ENCODE measurements at regions not wholly inside any gene's neighbourhood (a gene's known extent, or its start where the extent isn't known, plus 50 kb on each side); places are given as distances from the start of the nearest gene placed in this dataset.

DNA sequence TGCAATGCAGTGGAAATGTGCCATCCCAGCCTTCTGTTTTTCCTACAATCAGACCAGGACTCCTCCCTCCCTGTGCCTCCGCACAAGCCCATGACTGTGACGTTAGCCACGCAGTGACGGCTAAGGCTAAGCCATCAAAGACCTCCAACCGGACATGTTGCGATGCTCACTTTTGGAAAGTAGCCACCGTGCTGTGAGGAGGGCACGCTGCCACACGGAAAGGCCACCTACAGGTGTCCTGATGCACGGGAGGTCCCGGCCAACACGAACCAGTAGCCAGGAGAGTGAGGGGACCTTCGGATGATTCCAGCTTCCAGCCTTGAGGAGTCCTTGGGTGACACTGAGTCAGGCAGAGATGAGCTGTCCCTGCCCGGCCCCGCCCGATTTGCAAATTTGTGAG, 53.9 kb downstream of the FOXL1 start:
- no peak for DNase-seq

DNA sequence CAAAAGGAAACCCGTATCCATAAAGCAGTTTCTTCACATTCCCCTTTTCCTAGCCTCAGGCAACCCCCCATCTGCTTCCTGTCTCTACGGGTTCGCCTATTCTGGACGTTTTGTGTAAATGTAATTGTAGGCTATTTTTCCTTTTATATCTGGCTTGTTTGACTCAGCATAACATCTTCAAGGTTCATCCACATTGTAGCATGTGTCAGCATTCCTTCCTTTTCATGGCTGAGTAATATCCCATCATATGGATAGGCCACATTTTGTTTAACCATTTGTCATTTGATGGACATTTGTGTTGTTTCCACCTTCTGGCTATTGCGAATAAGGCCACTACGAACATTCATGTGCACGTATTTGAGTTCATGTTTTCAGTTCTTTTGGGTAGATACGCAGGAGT, 54.6 kb downstream of the FOXL1 start:
- no peak for DNase-seq

DNA sequence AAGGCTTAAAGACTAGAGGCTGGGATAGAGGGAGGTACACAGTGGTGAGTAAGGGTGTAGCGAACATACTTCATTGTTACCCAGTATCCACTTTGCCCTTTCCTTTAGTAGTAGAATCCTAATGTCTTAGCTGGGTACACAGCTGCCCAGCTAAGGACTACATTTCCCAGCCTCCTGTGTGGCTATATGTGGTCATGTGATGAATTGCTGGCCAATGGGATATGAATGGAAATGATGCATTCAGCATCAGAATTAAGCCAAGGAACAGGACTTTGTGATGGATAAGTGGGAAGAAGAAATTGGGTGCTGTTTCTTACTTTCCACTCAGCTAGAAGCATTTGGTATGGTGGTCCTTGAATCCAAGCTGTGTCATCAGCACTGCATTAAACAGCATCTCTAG, 55.9 kb downstream of the FOXL1 start:
- DNase-seq: no peak

DNA sequence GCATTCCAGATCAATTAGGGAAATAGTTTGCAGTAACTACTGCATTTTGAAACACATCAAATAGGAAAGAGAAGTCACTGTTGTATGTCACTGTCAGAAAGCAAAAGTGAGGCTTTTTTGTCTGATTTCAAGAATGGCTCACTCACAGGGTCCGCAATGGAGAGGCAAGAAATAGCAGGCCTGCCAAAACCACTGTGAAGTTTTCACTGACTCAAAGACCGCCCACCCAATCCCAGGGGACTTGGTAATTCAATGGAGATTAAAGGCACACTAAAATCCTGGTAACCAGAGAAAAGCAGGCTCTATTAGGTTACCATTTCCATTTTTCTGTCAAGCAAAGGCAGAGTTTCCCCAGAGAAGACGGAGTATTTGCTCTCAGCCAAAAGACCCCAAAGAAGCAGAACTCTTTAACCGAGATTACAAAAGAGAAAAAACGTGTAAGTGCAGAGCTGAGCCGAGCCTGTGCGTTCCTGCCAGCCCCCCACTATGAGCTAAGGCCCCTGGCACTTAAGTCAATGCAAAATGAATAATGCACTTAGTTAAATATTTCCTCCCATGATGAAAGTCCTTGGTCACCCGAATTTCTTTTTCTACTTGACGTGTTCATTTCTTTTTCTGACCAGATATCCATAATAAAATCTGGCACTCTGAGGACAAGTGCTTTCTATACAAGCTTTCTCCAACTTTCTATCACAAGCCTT, 57.0 kb downstream of the FOXL1 start:
- DNase-seq: no peak

DNA sequence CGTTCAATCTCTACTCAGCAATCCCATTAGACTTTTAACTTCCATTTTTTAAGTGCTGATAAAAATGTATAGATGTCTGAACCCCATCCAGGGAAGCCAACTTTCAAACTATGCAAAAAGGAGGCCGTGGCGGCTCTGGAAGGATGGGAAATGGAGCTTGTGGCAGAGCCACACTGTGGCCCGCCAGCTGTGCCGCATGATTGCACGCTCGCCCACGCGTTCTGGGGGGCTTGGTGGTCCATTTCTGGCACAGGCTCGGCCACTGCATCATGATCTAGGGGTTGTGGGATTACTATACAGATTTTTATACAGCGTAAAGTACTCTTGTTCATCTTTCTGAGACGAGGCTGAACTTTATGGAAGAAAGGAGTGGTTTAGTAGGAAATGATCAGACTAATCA, 57.6 kb downstream of the FOXL1 start:
- no peak for DNase-seq

DNA sequence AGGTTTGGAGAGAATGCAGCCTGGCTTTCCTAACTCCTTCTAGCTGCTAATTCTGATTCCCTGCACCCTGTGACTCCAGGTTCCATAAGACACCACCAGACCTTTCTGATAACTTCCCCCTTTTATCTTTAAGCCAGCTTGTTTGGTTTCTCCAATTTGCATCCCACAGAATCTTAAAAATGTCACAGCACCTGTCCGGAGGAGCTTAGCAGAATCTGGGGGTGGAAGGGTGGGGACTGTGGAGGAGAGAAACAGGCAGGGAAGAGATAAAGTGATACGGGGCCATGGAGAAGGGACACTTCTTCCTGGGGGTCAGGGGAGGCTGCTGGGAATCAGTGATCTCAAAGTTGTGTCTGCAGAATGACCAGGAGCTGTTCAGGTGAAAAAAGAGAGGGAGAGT, 59.4 kb downstream of the FOXL1 start:
- DNase-seq: no peak

DNA sequence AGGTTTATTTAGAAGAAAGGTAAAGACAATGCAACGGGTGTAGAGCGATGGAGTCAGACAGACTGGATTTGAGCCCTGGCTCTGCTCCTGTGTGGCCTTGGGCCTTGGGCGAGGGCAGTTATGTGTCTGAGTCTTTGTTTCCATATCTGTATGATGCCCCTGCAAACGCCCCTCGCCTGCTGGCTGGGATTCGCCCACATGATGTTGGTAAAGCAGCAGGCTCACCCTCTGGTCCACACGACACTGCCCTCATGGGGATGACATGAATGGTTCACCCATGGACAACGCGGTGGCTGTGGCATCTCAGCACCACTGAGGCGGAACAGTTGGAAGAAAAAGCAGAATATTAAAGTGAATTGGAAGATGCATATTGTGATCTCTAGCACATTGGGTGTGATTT, 60.3 kb downstream of the FOXL1 start:
- no peak for DNase-seq

DNA sequence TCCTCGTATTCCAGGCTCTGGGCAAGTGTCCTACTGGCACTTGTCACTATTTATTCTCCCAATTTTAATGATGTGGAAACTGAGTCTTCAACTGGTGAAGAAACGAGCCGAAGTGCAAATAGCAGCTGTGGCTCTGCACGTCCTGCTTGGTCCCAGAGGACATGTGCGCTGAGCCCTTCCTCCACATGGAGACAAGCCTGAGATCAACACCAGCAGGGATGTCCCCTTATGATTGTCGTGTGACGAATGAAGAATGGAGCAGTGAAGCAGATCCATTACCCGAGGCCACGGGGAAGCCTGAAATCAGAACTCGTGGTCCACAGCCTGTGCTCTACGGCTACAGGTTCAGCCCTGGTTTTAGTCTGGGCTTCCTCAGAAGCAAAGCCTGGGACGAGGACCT, 61.0 kb downstream of the FOXL1 start:
- no peak for DNase-seq

DNA sequence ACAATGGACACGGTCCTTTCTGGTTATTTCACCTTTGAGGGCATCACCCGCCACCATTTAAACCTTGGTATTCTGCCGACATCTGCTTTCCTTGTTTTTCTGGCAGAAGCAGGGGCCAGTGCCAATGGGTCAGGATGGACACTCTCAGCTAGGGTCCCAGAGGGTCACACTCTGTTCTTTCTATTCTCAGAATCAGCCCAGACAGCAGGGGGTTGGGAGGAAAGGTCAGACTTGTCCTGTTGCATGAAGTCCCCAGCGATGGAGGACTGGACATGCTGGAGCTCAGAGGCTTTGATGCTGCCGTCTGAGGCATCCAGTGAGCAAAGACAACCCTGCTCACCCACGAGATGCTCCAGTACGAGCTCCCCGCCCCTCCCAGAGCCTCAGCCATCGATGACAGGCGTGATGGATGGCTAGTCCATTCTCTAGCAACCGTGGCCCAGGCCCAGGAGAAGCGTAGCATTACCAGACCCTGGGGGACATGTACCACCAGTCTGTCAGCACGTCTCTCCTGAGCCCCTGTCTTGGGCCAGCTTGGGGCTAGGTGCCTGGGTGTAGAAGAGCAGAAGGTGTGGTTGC, 62.0 kb downstream of the FOXL1 start:
- DNase-seq: no peak

DNA sequence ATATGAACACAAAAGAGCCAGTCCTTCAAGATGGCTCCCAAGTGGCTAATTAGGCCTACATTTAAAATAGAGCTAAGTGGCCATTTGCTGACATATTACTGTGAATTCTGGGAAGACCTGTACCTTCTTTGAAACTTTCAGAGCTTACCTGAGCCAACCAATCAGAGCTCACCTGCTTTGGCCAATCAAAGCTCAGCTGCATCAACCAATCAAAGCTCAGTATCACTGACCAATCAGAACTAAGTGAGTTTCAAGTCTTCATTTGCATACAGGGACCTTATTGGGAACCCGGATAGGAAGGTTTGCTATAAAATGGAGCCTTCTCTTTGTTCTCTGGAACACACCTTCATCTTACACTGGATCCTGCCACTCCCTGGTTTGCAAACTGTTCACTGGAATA, 63.7 kb downstream of the FOXL1 start:
- DNase-seq: no peak

DNA sequence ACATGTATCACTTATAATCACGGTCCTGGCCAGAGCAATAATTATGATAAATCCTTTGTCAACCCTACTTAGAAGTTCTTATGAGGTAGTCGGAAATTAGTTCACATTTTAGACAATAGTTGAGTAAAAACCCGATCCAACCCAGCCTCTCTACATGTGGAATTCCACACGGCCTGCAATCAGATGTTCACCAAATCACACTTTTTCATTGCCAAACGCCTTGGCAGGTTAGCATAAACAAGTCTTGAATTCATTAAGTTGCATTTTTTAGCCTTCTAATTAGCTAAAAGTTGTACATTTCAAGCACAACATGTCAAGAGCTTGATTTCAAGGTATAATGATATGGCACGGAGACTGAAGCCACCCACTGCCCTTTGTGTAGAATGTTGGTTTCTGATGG, 65.3 kb downstream of the FOXL1 start:
- DNase-seq: no peak

DNA sequence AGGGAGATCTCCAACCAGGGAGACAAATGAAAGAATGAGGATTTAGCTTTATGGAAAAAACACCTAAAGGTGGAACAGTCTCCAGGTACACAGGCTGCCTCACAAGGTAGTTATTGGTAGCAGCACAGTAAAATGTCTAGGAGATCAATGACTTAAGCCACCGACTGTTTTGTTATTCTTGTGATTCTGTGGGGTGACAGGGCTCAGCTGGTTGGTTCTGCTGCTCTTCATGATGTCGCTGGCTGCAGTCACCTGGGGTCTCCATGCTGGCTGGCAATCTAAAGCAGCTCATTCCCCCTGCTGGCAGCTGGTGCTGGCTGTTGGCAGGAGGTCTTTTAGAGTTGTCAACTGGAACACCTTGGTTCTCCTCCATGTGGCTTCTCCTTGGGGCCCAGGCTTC, 69.2 kb downstream of the FOXL1 start:
- no peak for DNase-seq

DNA sequence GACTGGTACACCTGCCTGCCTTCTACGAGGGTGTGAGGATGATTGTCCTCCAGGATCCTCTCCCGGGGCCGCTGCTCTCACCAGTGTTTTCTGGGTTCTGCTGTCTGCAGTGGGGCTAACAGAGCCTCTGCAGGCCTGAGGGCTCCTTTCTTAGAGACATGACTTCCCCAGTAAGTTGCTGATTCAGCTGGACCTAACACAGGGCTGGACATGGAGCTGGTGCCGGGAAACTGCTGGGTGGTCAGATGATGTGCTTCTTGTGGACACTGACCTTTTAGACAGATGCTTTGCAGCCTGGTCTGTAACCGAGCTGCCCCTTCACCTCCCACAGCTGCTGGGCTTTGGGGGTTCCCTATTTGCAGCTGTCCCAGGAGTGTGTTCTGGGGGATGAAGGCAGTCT, 71.5 kb downstream of the FOXL1 start:
- no peak for DNase-seq

DNA sequence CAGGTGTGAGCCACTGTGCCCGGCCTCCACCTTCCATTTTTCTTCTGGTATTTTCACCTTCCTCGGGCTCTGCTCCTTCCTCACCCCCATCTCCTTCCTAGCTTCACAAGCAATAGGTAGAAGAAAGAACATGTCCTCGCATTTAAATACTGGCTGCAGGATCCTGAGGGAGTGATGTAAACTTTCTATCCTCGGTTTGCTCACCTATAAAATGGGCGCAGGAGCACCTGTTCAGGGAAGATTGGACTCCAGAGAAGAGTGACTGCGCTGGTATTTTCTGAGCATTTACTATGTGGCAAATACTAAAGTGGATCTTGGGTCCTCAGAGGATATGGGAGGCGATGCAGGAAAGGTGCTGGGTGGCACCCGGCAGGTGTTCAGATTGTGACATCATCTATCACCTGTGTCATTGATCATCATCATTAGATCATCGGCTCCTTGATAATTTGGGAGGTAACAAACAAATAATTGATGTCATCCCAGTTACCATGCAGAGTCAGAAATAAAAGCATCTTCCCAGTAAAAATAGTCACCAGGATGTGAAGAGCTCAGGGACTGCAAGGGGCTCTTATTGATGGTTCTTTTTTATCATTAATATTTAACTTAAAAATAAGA, 72.8 kb downstream of the FOXL1 start:
- DNase-seq: no peak

DNA sequence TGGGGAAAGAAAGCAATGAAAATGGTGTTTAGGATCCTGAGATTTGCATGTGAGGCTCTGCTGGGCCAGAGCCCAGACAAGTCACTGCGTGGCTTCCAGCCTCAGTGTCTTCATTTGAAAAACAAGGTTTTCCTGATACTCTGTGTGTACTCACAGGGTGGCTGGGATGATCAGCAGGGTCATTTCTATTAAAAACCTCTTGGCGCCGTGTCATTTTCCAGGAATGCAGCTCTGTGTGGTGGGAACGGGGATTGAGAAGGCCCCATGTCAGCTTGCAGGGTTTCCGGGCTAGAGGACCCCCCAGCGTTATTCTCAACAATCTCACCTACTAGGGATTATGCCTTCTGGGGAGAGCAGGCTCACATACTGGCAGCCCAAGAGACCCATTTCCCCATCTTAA, 73.5 kb downstream of the FOXL1 start:
- no peak for DNase-seq

DNA sequence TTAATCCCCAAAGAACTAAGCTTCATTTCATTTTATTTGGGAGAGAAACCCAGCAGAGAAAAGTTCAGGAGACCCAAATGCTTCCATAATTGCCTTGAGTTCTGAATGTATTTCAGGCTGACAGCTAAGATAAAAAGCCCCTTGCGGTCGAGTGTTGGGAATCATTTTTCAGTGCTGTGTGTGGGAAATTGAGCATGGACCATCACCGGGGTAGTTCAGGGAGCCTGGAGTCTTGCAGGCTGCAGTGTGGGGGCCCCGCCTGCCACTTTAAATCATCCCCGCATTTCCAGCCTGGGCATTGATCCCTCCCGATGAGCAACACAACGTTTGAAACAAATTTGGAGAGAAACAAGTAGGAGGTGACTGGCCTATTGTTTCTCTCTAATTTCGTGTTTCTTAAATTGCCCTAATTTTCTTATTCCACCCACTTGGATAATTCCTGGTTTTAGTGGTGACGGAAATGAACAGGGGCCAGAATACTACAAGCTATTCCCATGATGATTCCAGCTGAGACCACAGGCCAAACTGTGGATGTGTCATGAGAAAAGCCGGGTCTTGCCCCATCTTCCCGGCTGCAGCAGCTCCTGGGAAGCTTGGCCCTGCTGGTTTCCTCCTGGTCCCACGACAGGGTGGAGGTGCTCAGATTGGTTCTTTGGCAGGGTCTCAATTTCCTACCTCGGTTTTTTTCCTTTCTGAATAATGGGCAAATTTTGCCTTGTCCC, 75.1 kb downstream of the FOXL1 start:
- DNase-seq: no peak

DNA sequence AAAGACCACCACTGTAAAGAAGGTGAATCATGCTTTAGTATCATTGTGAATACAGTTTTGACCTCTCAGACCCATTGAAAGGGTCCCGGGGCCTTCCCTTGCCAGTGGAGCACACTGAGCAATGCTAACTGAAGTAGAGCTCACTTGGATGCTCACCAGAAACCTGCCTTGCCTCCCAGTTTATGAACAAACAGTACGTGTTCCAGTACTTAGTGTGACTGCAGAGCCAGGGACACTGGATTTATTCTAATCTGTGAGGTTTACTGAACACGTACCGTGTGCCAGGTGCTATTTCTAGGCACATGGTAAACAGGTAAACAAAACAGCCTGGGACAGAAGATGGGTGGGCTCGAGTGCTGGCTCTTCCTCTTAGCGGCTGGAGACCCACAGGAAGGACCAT, 79.6 kb downstream of the FOXL1 start:
- no peak for DNase-seq

DNA sequence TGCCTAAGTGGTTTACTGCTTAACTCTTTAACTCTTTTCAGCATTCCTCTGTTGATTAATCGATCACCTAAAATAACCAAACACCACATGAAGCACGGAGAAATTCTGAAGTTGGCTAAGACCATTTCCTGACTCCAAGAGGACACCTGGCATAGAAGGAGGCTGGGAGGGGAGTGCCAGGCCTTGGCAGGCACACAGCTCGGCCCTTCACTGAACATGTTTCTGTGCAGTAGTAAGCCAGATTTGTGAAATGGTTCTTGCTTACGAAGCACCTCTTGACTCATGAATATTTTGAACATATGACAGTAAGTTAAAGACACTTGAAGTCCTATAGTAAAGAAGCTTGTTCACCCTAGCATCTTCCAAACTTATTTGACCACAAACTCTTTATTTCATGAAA, 82.3 kb downstream of the FOXL1 start:
- DNase-seq: no peak

DNA sequence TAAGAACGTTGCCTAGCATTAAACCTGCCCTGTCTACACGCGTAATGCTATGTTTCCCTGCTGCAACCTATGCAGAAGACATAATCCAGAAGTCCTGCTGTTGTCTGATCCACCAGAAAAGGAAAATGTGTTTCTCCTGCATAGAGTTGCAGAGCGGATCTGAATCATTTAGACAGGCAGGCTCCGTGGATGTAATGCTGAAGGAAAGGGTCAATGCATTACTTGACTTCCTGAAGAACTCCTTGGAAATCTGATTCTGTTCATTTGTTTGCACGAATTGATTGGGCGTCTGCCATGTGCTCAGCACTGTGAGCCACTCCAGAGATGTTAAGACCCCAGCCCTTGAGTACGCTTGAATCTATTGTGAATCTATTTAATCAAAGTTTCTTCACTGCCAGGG, 83.4 kb downstream of the FOXL1 start:
- DNase-seq: no peak

DNA sequence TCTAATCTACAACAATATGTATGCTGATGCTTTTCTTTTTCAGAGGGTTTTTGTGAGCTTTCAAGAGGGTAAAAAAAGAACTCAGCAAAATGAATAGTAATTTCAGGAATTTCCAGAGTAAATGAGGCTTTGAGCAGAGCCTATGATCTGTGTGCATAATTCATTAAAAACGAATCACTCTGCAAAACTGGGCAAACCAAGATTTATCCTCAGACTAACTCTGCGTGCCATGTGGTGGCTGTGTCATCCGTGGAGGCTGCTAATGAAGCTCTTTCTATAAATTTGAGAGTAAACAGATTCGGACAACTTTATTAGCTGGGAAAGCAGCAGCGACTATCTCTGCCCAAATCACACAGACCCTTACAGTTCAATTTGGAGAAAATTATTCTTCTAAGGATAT, 83.8 kb downstream of the FOXL1 start:
- DNase-seq: no peak

DNA sequence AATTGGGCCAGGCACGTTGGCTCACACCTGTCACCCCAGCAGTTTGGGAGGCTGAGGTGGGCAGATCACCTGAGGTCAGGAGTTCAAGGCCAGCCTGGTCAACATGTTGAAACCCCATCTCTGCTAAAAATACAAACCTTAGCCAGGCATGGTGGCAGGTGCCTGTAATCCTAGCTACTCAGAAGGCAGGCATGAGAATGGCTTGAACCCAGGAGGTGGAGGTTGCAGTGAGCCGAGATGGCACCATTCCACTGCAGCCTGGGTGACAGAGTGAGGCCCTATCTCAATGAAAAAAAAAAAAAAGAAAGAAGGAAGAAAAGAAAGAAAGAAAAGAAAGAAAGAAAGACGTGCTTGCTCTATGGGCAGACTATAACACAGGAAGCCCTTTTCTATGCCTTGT, 84.4 kb downstream of the FOXL1 start:
- no peak for DNase-seq

DNA sequence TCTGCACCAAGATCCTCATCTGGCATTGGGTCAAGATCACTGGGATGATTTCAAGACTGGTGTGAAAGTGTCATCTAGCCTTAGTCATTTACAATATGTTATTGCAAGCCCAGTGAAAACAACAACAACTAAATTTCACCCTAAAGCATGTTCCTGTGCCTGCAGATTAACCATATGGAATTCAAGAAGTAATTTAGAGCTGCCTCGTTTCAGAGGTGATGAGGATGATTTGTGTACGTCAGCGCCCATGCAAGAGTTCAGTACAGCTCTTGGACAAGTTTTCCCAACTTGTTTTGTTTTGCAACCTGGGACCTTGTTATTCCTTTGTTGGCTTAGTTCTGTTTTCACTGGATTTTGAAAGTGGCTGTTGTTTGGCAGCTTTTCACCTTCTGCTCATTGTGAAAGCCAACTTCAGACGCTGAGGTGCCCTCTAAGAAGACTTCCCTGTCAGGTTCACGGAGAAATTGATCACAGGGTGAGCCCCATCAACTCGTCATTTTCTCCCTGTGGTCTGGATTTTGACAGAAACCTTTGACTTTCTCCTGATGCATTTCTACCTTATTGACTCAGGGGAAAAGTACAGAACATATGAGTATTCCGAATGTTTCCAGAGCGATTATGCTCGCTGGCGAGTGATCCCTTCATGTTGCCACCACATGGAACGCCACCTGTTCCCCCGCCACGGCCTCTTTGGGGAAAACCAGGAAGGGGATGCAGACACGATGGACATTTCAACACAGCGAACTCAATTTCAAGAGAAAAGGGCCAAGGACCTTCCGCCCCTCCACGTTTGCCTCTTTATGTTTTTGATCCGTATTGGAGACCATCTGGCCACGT, 85.6 kb downstream of the FOXL1 start:
- no peak for DNase-seq
